COLO829 (cell line): ENCODE measurements at regions not wholly inside any gene's neighbourhood (a gene's known extent, or its start where the extent isn't known, plus 50 kb on each side); places are given as distances from the start of the nearest gene placed in this dataset.

Experiments used
- DNase-seq: peaks from one replicate; pipeline ENCODE4 v3.0.0; 2012; ENCODE audit warnings: low spot score

GRCh38 chr6:126907312-126907711 is 211.2 kb upstream of the RSPO3 start:
- no peak for DNase-seq

- DNase-seq = no peak
These were observed 210.5 kb upstream of the RSPO3 start for GRCh38 chr6:126907996-126908395.

- no peak for DNase-seq
These were observed 209.0 kb upstream of the RSPO3 start for GRCh38 chr6:126909493-126909892.

- no peak for DNase-seq
These were observed 204.8 kb upstream of the RSPO3 start for GRCh38 chr6:126913651-126914050.

- no peak for DNase-seq
These were observed 204.3 kb upstream of the RSPO3 start for GRCh38 chr6:126914172-126914571.

GRCh38 chr6:126914801-126915200 is 203.7 kb upstream of the RSPO3 start:
- DNase-seq = no peak

GRCh38 chr6:126919947-126920346 is 198.5 kb upstream of the RSPO3 start:
- no peak for DNase-seq

GRCh38 chr6:126923807-126924206 is 194.7 kb upstream of the RSPO3 start:
- no peak for DNase-seq

GRCh38 chr6:126926926-126927325 is 191.5 kb upstream of the RSPO3 start:
- no peak for DNase-seq

- no peak for DNase-seq
These were observed 190.6 kb upstream of the RSPO3 start for GRCh38 chr6:126927841-126928240.

- DNase-seq = no peak
These were observed 181.0 kb upstream of the RSPO3 start for GRCh38 chr6:126937426-126937825.

GRCh38 chr6:126939784-126940183 is 178.7 kb upstream of the RSPO3 start:
- DNase-seq = no peak

- no peak for DNase-seq
These were observed 176.7 kb upstream of the RSPO3 start for GRCh38 chr6:126941751-126942150.

GRCh38 chr6:126944512-126944911 is 174.0 kb upstream of the RSPO3 start:
- no peak for DNase-seq

- no peak for DNase-seq
These were observed 173.3 kb upstream of the RSPO3 start for GRCh38 chr6:126945150-126945685.

- DNase-seq = no peak
These were observed 172.6 kb upstream of the RSPO3 start for GRCh38 chr6:126945812-126946360.

GRCh38 chr6:126947070-126947469 is 171.4 kb upstream of the RSPO3 start:
- no peak for DNase-seq

- no peak for DNase-seq
These were observed 168.7 kb upstream of the RSPO3 start for GRCh38 chr6:126949786-126950185.

GRCh38 chr6:126955621-126956020 is 162.8 kb upstream of the RSPO3 start:
- no peak for DNase-seq

GRCh38 chr6:126957721-126958120 is 160.8 kb upstream of the RSPO3 start:
- DNase-seq = no peak

GRCh38 chr6:126959765-126960164 is 158.7 kb upstream of the RSPO3 start:
- DNase-seq = no peak

- DNase-seq = no peak
These were observed 155.2 kb upstream of the RSPO3 start for GRCh38 chr6:126963077-126963809.

- no peak for DNase-seq
These were observed 151.0 kb upstream of the RSPO3 start for GRCh38 chr6:126967296-126968005.
